Non-pigmented ciliary epithelial cell (primary cell): ENCODE measurements at regions not wholly inside any gene's neighbourhood (a gene's known extent, or its start where the extent isn't known, plus 50 kb on each side); places are given as distances from the start of the nearest gene placed in this dataset.

Experiments used
- DNase-seq: peaks from one replicate; pipeline ENCODE4 v3.0.0-alpha.2; 2010; ENCODE audit warnings: low read depth

- no peak for DNase-seq
Measured at GRCh38 chr14:94924189-94924588, 154.3 kb upstream of the GSC start.

- DNase-seq: no peak
Measured at GRCh38 chr14:94923786-94924185, 153.9 kb upstream of the GSC start.

GRCh38 chr14:94922595-94923239 is 152.8 kb upstream of the GSC start:
- DNase-seq: no peak

- DNase-seq: no peak
Measured at GRCh38 chr14:94921882-94922585, 152.1 kb upstream of the GSC start.

GRCh38 chr14:94921456-94921855 is 151.5 kb upstream of the GSC start:
- DNase-seq: no peak

- DNase-seq: no peak
Measured at GRCh38 chr14:94919896-94920295, 150.0 kb upstream of the GSC start.

- DNase-seq: no peak
Measured at GRCh38 chr14:94918896-94919295, 149.0 kb upstream of the GSC start.

GRCh38 chr14:94917041-94917600 is 147.2 kb upstream of the GSC start:
- no peak for DNase-seq

- no peak for DNase-seq
Measured at GRCh38 chr14:94914191-94914590, 144.3 kb upstream of the GSC start.

- DNase-seq: no peak
Measured at GRCh38 chr14:94907626-94908261, 137.8 kb upstream of the GSC start.

- DNase-seq: no peak
Measured at GRCh38 chr14:94906991-94907587, 137.2 kb upstream of the GSC start.

- DNase-seq: no peak
Measured at GRCh38 chr14:94906577-94906976, 136.7 kb upstream of the GSC start.

GRCh38 chr14:94904636-94905035 is 134.7 kb upstream of the GSC start:
- DNase-seq: peak; percentile 10

GRCh38 chr14:94903883-94904282 is 134.0 kb upstream of the GSC start:
- no peak for DNase-seq

- no peak for DNase-seq
Measured at GRCh38 chr14:94903338-94903737, 133.4 kb upstream of the GSC start.

- no peak for DNase-seq
Measured at GRCh38 chr14:94897561-94897960, 127.6 kb upstream of the GSC start.

- DNase-seq: no peak
Measured at GRCh38 chr14:94897082-94897481, 127.2 kb upstream of the GSC start.

GRCh38 chr14:94893411-94894160 is 123.7 kb upstream of the GSC start:
- no peak for DNase-seq

GRCh38 chr14:94890785-94891184 is 120.9 kb upstream of the GSC start:
- no peak for DNase-seq

GRCh38 chr14:94889520-94890312 is 119.8 kb upstream of the GSC start:
- DNase-seq: no peak

GRCh38 chr14:94888121-94888520 is 118.2 kb upstream of the GSC start:
- DNase-seq: no peak
